ENCODE measurements at regions not wholly inside any gene's neighbourhood (a gene's known extent, or its start where the extent isn't known, plus 50 kb on each side); places are given as distances from the start of the nearest gene placed in this dataset.

- no peak overlapping the region for H3K4me3 ChIP-seq (ENCODE audit: low read depth, low read length)
- H3K27me3 ChIP-seq (ENCODE audit: control insufficient read depth, insufficient read depth, low read length) = no peaks in the 10 kb centered on the region
- no peaks in the 10 kb centered on the region for H3K36me3 ChIP-seq (ENCODE audit: control insufficient read depth, insufficient read depth, low read length)
- peaks cover 0 to 22% (median 5%) of the 10 kb centered on the region in 7 donors for H3K9me3 Mint-ChIP-seq
- no peak overlapping the region for H3K4me3 Mint-ChIP-seq
- no peaks in the 10 kb centered on the region for H3K4me1 Mint-ChIP-seq
- no peaks in the 10 kb centered on the region for H3K4me1 ChIP-seq (ENCODE audit: control insufficient read depth, insufficient read depth, low read length, poor library complexity, severe bottlenecking)
- no peak overlapping the region for H3K27ac Mint-ChIP-seq
- DNase-seq (no peak), ATAC-seq (ENCODE audit: low read depth in 2 of 2) (no peak)
- no peaks in the 10 kb centered on the region for H3K27me3 Mint-ChIP-seq
- H3K9me3 ChIP-seq (ENCODE audit: control insufficient read depth in 2 of 2, low read length in 2 of 2) = peaks cover 0 to 2% of the 10 kb centered on the region in 2 experiments
- H3K27ac ChIP-seq (ENCODE audit: insufficient read depth, low read length, poor library complexity, severe bottlenecking) = no peak overlapping the region
- H3K36me3 Mint-ChIP-seq = no peaks in the 10 kb centered on the region
Observed at GRCh38 chr18:28459587-28459986, 282.7 kb upstream of the CDH2 start.

- H3K27ac Mint-ChIP-seq = no peak overlapping the region
- H3K27ac ChIP-seq (ENCODE audit: insufficient read depth, low read length, poor library complexity, severe bottlenecking) = no peak overlapping the region
- H3K27me3 Mint-ChIP-seq = no peaks in the 10 kb centered on the region
- H3K27me3 ChIP-seq (ENCODE audit: control insufficient read depth, insufficient read depth, low read length) = no peaks in the 10 kb centered on the region
- no peaks in the 10 kb centered on the region for H3K4me1 ChIP-seq (ENCODE audit: control insufficient read depth, insufficient read depth, low read length, poor library complexity, severe bottlenecking)
- ATAC-seq (ENCODE audit: low read depth in 2 of 2) (no peak), DNase-seq (no peak)
- peaks cover 0 to 2% of the 10 kb centered on the region in 2 experiments for H3K9me3 ChIP-seq (ENCODE audit: control insufficient read depth in 2 of 2, low read length in 2 of 2)
- no peaks in the 10 kb centered on the region for H3K36me3 ChIP-seq (ENCODE audit: control insufficient read depth, insufficient read depth, low read length)
- H3K36me3 Mint-ChIP-seq = no peaks in the 10 kb centered on the region
- H3K4me3 ChIP-seq (ENCODE audit: low read depth, low read length) = no peak overlapping the region
- H3K4me3 Mint-ChIP-seq = no peak overlapping the region
- H3K9me3 Mint-ChIP-seq = peaks cover 0 to 20% (median 5%) of the 10 kb centered on the region in 7 donors
- no peaks in the 10 kb centered on the region for H3K4me1 Mint-ChIP-seq
Observed at GRCh38 chr18:28458751-28459150, 281.8 kb upstream of the CDH2 start.

- no peak for ATAC-seq (ENCODE audit: low read depth in 2 of 2)
- Histone ChIP-seq H3K36me3 (ENCODE audit: control insufficient read depth, insufficient read depth, low read length) (no peaks in the 10 kb centered on the region), H3K4me3 (ENCODE audit: low read depth, low read length) (no peak overlapping the region), H3K27me3 (ENCODE audit: control insufficient read depth, insufficient read depth, low read length) (no peaks in the 10 kb centered on the region), H3K9me3 (ENCODE audit: control insufficient read depth in 2 of 2, low read length in 2 of 2) (peaks cover 0 to under 1% of the 10 kb centered on the region in 2 experiments), H3K27ac (ENCODE audit: insufficient read depth, low read length, poor library complexity, severe bottlenecking) (no peak overlapping the region), H3K4me1 (ENCODE audit: control insufficient read depth, insufficient read depth, low read length, poor library complexity, severe bottlenecking) (no peaks in the 10 kb centered on the region)
- no peaks in the 10 kb centered on the region for H3K27me3 Mint-ChIP-seq
- no peak overlapping the region for H3K27ac Mint-ChIP-seq
- H3K4me3 Mint-ChIP-seq = peak overlapping the region in 1 of 4 donors; percentile 54
- H3K36me3 Mint-ChIP-seq = no peaks in the 10 kb centered on the region
- peaks cover 0 to 17% (median 7%) of the 10 kb centered on the region in 7 donors for H3K9me3 Mint-ChIP-seq
- no peak for DNase-seq
- H3K4me1 Mint-ChIP-seq = no peaks in the 10 kb centered on the region
Observed at GRCh38 chr18:28457784-28458183, 280.9 kb upstream of the CDH2 start.

- no peak overlapping the region for H3K4me3 ChIP-seq (ENCODE audit: low read depth, low read length)
- Mint-ChIP-seq H3K4me1 (no peaks in the 10 kb centered on the region), H3K4me3 (no peak overlapping the region), H3K9me3 (peaks cover 0 to 23% (median 5%) of the 10 kb centered on the region in 7 donors), H3K27me3 (no peaks in the 10 kb centered on the region), H3K36me3 (no peaks in the 10 kb centered on the region), H3K27ac (no peak overlapping the region)
- peaks cover 3 to 4% of the 10 kb centered on the region in 2 experiments for H3K9me3 ChIP-seq (ENCODE audit: control insufficient read depth in 2 of 2, low read length in 2 of 2)
- ATAC-seq (ENCODE audit: low read depth in 2 of 2) (no peak), DNase-seq (no peak)
- no peaks in the 10 kb centered on the region for H3K4me1 ChIP-seq (ENCODE audit: control insufficient read depth, insufficient read depth, low read length, poor library complexity, severe bottlenecking)
- no peaks in the 10 kb centered on the region for H3K36me3 ChIP-seq (ENCODE audit: control insufficient read depth, insufficient read depth, low read length)
- H3K27me3 ChIP-seq (ENCODE audit: control insufficient read depth, insufficient read depth, low read length) = no peaks in the 10 kb centered on the region
- no peak overlapping the region for H3K27ac ChIP-seq (ENCODE audit: insufficient read depth, low read length, poor library complexity, severe bottlenecking)
Observed at GRCh38 chr18:28455971-28456370, 279.0 kb upstream of the CDH2 start.

GRCh38 chr18:28439870-28440269 is 262.9 kb upstream of the CDH2 start:
- H3K9me3 Mint-ChIP-seq = peaks cover 0 to 30% (median 5%) of the 10 kb centered on the region in 7 donors
- Histone ChIP-seq H3K4me1 (ENCODE audit: control insufficient read depth, insufficient read depth, low read length, poor library complexity, severe bottlenecking) (no peaks in the 10 kb centered on the region), H3K27me3 (ENCODE audit: control insufficient read depth, insufficient read depth, low read length) (no peaks in the 10 kb centered on the region), H3K27ac (ENCODE audit: insufficient read depth, low read length, poor library complexity, severe bottlenecking) (no peak overlapping the region), H3K36me3 (ENCODE audit: control insufficient read depth, insufficient read depth, low read length) (no peaks in the 10 kb centered on the region), H3K4me3 (ENCODE audit: low read depth, low read length) (no peak overlapping the region), H3K9me3 (ENCODE audit: control insufficient read depth in 2 of 2, low read length in 2 of 2) (peaks cover 2 to 12% of the 10 kb centered on the region in 2 experiments)
- no peak overlapping the region for H3K27ac Mint-ChIP-seq
- DNase-seq (no peak), ATAC-seq (ENCODE audit: low read depth in 2 of 2) (no peak)
- H3K27me3 Mint-ChIP-seq = no peaks in the 10 kb centered on the region
- no peaks in the 10 kb centered on the region for H3K4me1 Mint-ChIP-seq
- no peaks in the 10 kb centered on the region for H3K36me3 Mint-ChIP-seq
- H3K4me3 Mint-ChIP-seq = no peak overlapping the region

- Mint-ChIP-seq H3K27ac (no peak overlapping the region), H3K36me3 (no peaks in the 10 kb centered on the region), H3K27me3 (no peaks in the 10 kb centered on the region), H3K4me1 (no peaks in the 10 kb centered on the region), H3K4me3 (no peak overlapping the region), H3K9me3 (peaks cover 2 to 38% (median 8%) of the 10 kb centered on the region in 7 donors)
- Histone ChIP-seq H3K27me3 (ENCODE audit: control insufficient read depth, insufficient read depth, low read length) (no peaks in the 10 kb centered on the region), H3K36me3 (ENCODE audit: control insufficient read depth, insufficient read depth, low read length) (no peaks in the 10 kb centered on the region), H3K4me3 (ENCODE audit: low read depth, low read length) (no peak overlapping the region), H3K9me3 (ENCODE audit: control insufficient read depth in 2 of 2, low read length in 2 of 2) (peaks cover 0 to 12% of the 10 kb centered on the region in 2 experiments), H3K27ac (ENCODE audit: insufficient read depth, low read length, poor library complexity, severe bottlenecking) (no peak overlapping the region), H3K4me1 (ENCODE audit: control insufficient read depth, insufficient read depth, low read length, poor library complexity, severe bottlenecking) (no peaks in the 10 kb centered on the region)
- DNase-seq (no peak), ATAC-seq (ENCODE audit: low read depth in 2 of 2) (no peak)
Observed at GRCh38 chr18:28438381-28438780, 261.5 kb upstream of the CDH2 start.

GRCh38 chr18:28432339-28432738 is 255.4 kb upstream of the CDH2 start:
- DNase-seq = no peak

GRCh38 chr18:28425886-28426285 is 249.0 kb upstream of the CDH2 start:
- Mint-ChIP-seq H3K27me3 (no peaks in the 10 kb centered on the region), H3K27ac (no peak overlapping the region), H3K9me3 (peaks cover 6 to 35% (median 11%) of the 10 kb centered on the region in 7 donors), H3K4me3 (no peak overlapping the region), H3K36me3 (no peaks in the 10 kb centered on the region), H3K4me1 (no peaks in the 10 kb centered on the region)
- Histone ChIP-seq H3K4me3 (ENCODE audit: low read depth, low read length) (no peak overlapping the region), H3K9me3 (ENCODE audit: control insufficient read depth in 2 of 2, low read length in 2 of 2) (peaks cover 6 to 7% of the 10 kb centered on the region in 2 experiments), H3K27me3 (ENCODE audit: control insufficient read depth, insufficient read depth, low read length) (no peaks in the 10 kb centered on the region), H3K27ac (ENCODE audit: insufficient read depth, low read length, poor library complexity, severe bottlenecking) (no peak overlapping the region), H3K4me1 (ENCODE audit: control insufficient read depth, insufficient read depth, low read length, poor library complexity, severe bottlenecking) (no peaks in the 10 kb centered on the region), H3K36me3 (ENCODE audit: control insufficient read depth, insufficient read depth, low read length) (no peaks in the 10 kb centered on the region)
- DNase-seq (no peak), ATAC-seq (ENCODE audit: low read depth in 2 of 2) (no peak)

More at GRCh38 chr18:28432339-28432738, 255.4 kb upstream of the CDH2 start:
- no peaks in the 10 kb centered on the region for H3K36me3 Mint-ChIP-seq
- H3K9me3 Mint-ChIP-seq = peaks cover 4 to 39% (median 9%) of the 10 kb centered on the region in 7 donors
- H3K27me3 ChIP-seq (ENCODE audit: control insufficient read depth, insufficient read depth, low read length) = no peaks in the 10 kb centered on the region
- no peak overlapping the region for H3K4me3 Mint-ChIP-seq
- no peak overlapping the region for H3K27ac ChIP-seq (ENCODE audit: insufficient read depth, low read length, poor library complexity, severe bottlenecking)
- H3K4me1 ChIP-seq (ENCODE audit: control insufficient read depth, insufficient read depth, low read length, poor library complexity, severe bottlenecking) = no peaks in the 10 kb centered on the region
- H3K27ac Mint-ChIP-seq = no peak overlapping the region
- no peaks in the 10 kb centered on the region for H3K27me3 Mint-ChIP-seq
- no peaks in the 10 kb centered on the region for H3K4me1 Mint-ChIP-seq
- ATAC-seq (ENCODE audit: low read depth in 2 of 2) = no peak
- peaks cover 4 to 10% of the 10 kb centered on the region in 2 experiments for H3K9me3 ChIP-seq (ENCODE audit: control insufficient read depth in 2 of 2, low read length in 2 of 2)
- H3K4me3 ChIP-seq (ENCODE audit: low read depth, low read length) = no peak overlapping the region
- no peaks in the 10 kb centered on the region for H3K36me3 ChIP-seq (ENCODE audit: control insufficient read depth, insufficient read depth, low read length)

Measured in CD4-positive, CD25-positive, alpha-beta regulatory T cell (primary cell).